ENCODE measurements at regions not wholly inside any gene's neighbourhood (a gene's known extent, or its start where the extent isn't known, plus 50 kb on each side); places are given as distances from the start of the nearest gene placed in this dataset.

GRCh38 chr7:26497801-26498596 is 206.3 kb downstream of the SNX10 start:
- no peak for DNase-seq
- H3K36me3 ChIP-seq: no peaks in the 10 kb centered on the region
- no peaks in the 10 kb centered on the region for H3K9me3 ChIP-seq
- no peak overlapping the region for H3K27ac ChIP-seq
- TF ChIP-seq POLR2A (IDR thresholded peaks at IDR 0.05): no peak
- TF ChIP-seq, protein P1, sequence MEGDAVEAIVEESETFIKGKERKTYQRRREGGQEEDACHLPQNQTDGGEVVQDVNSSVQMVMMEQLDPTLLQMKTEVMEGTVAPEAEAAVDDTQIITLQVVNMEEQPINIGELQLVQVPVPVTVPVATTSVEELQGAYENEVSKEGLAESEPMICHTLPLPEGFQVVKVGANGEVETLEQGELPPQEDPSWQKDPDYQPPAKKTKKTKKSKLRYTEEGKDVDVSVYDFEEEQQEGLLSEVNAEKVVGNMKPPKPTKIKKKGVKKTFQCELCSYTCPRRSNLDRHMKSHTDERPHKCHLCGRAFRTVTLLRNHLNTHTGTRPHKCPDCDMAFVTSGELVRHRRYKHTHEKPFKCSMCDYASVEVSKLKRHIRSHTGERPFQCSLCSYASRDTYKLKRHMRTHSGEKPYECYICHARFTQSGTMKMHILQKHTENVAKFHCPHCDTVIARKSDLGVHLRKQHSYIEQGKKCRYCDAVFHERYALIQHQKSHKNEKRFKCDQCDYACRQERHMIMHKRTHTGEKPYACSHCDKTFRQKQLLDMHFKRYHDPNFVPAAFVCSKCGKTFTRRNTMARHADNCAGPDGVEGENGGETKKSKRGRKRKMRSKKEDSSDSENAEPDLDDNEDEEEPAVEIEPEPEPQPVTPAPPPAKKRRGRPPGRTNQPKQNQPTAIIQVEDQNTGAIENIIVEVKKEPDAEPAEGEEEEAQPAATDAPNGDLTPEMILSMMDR (IDR thresholded peaks at IDR 0.05): no peak
- no peaks in the 10 kb centered on the region for H3K4me1 ChIP-seq
- no peak overlapping the region for H3K4me3 ChIP-seq
- no peaks in the 10 kb centered on the region for H3K27me3 ChIP-seq

DNA sequence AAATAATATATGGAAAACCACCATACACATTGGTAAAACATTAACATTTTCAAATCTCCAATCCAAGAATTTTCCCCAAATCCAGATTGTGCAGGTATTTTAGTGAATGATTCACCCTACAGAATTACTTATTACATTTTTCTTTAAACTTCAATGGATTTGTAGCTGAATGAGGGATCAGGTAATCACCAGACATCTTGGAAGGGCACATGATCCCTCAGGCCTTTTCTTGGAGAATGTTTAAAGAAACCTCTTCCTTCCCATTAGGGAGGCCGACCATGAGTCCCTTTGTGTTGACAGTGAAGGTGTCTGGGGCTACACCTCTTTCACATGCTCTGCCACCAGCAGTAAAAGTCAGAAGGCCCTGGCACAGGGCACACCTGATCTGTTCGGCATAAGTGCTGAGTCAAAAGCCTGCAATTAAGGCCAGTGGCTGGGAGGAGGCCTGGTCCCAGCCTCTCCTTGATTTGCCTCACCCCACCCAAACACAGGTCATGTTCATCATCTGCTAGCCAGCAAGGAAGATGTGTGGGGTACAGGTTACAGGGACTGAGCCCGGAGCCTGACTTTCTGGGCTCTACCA is 207.7 kb downstream of the SNX10 start:
- no peak for DNase-seq
- no peaks in the 10 kb centered on the region for H3K36me3 ChIP-seq
- no peaks in the 10 kb centered on the region for H3K4me1 ChIP-seq
- H3K4me3 ChIP-seq: no peak overlapping the region
- no peaks in the 10 kb centered on the region for H3K27me3 ChIP-seq
- no peaks in the 10 kb centered on the region for H3K9me3 ChIP-seq
- H3K27ac ChIP-seq: no peak overlapping the region
- TF ChIP-seq POLR2A (IDR thresholded peaks at IDR 0.05): no peak
- TF ChIP-seq, protein P1 (IDR thresholded peaks at IDR 0.05): no peak

- Histone ChIP-seq H3K27ac (no peak overlapping the region), H3K27me3 (no peaks in the 10 kb centered on the region)
- DNase-seq: no peak
Measured at GRCh38 chr7:26500749-26501352, 209.2 kb downstream of the SNX10 start.

DNA sequence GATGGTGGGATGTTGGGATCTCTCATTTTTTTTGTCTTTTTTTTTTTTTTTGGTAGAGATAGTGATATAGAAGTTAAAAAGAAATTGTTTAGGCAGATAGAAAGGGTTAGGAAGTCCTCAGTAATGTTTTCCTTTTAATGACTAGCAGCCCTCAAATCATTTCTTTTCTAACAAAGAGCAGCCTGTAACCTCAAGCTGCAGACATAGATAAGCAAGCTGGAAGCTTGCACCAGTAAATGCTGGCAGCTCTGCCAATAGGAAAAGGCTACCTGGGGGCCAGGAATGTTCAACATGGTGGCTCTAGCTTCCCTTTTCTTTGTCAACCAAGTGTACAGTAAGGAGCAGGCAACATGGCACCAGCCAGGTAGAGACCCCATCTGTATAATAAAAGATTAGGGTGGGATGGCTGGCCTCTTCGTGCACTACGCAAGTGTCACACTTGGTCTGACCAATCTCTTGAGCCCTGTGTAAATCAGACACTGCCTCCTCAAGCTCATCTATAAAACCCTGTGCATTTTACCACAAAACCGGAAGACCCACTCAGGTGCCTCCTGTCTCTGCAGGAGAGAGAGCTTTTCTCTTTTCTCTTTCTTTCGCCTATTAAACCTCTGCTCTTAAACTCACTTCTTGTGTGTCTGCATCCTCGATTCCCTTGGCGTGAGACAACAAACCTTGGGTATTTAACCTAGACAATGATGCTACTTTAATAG is 212.9 kb downstream of the SNX10 start:
- no peaks in the 10 kb centered on the region for H3K4me1 ChIP-seq
- H3K9me3 ChIP-seq: no peaks in the 10 kb centered on the region
- no peak overlapping the region for H3K4me3 ChIP-seq
- no peaks in the 10 kb centered on the region for H3K36me3 ChIP-seq
- H3K27me3 ChIP-seq: no peaks in the 10 kb centered on the region
- no peak for DNase-seq
- TF ChIP-seq POLR2A (IDR thresholded peaks at IDR 0.05): no peak
- no peak overlapping the region for H3K27ac ChIP-seq

More at GRCh38 chr7:26500749-26501352, 209.2 kb downstream of the SNX10 start:
- TF ChIP-seq, protein P1 (IDR thresholded peaks at IDR 0.05): peak in 5 of 6 experiments; percentile 37 to 50 (median 47)
- no peak for TF ChIP-seq POLR2A (IDR thresholded peaks at IDR 0.05)
- Histone ChIP-seq H3K4me3 (no peak overlapping the region), H3K4me1 (no peaks in the 10 kb centered on the region), H3K36me3 (no peaks in the 10 kb centered on the region), H3K9me3 (no peaks in the 10 kb centered on the region)

GRCh38 chr7:26506196-26506595 is 214.5 kb downstream of the SNX10 start:
- Histone ChIP-seq H3K27me3 (no peaks in the 10 kb centered on the region), H3K36me3 (no peaks in the 10 kb centered on the region), H3K4me3 (no peak overlapping the region), H3K9me3 (no peaks in the 10 kb centered on the region), H3K27ac (no peak overlapping the region), H3K4me1 (no peaks in the 10 kb centered on the region)
- no peak for DNase-seq
- TF ChIP-seq, protein P1 (IDR thresholded peaks at IDR 0.05): no peak
- TF ChIP-seq POLR2A (IDR thresholded peaks at IDR 0.05): no peak

Data from Peyer's patch (tissue), 4 donors.